HuH-7.5 (cell line): ENCODE measurements at regions not wholly inside any gene's neighbourhood (a gene's known extent, or its start where the extent isn't known, plus 50 kb on each side); places are given as distances from the start of the nearest gene placed in this dataset.

Source experiments
- DNase-seq: peaks from one replicate; pipeline ENCODE4 v3.0.0; 2011; ENCODE audit warnings: low spot score

DNA sequence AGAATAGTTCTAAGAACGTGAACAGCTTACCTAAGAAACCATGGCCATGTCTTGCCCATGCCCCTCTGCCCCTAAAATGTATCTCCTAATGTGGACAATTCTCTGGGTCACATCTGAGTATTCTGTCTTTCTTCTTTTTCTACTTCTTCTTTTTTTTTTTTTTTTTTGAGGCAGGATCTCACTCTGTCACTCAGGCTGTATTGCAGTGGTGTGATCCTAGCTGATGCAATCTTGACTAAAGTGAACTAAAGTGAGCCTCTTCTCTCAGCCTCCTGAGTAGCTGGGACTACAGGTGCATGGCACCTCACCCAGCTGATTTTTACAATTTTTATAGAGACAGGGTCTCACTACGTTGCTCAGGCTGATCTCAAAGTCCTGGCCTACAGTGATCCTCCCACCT, 204.8 kb upstream of the ZPLD1 start:
- no peak for DNase-seq

DNA sequence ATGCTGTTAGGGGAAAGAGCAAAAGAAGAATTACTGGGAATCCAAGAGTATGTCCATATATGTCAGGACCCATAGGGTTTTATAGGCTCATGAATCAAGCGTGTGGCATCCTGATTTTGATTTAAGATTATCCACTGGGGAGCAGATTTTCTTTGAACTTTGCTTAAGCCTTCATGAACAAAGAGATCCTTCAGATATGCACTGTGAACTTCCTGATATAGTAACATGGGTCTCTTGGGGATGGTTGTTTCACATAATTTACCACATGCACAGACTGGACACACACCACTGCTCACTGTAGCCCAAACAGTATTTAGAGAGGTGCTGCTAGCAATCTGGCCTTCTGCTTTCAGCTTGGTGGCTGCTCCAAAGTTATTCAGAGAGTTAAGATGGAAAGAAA, 200.9 kb upstream of the ZPLD1 start:
- DNase-seq: no peak

- DNase-seq: no peak
Measured at GRCh38 chr3:102235679-102236078, 199.1 kb upstream of the ZPLD1 start.

GRCh38 chr3:102237181-102237580, 197.6 kb upstream of the ZPLD1 start:
- DNase-seq: no peak

DNA sequence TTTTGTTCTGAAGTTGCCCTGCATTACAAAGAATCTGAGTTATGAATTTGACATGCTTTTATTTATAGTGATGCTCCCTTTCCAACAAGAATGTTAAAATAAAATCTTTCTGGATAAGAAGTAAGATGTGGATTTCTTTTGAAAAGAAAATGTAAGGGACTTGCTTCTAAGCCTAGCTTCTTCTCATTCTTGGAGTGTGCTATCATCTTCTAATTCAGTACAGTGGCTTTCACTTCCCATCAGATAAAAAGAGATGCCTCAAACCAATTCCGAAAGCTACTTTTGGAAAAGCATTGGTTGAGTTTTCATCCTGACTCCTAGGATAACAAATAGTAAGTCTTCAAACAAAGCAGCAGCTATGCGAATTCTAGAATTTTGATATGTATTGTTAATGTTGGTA, 197.0 kb upstream of the ZPLD1 start:
- DNase-seq: no peak

DNA sequence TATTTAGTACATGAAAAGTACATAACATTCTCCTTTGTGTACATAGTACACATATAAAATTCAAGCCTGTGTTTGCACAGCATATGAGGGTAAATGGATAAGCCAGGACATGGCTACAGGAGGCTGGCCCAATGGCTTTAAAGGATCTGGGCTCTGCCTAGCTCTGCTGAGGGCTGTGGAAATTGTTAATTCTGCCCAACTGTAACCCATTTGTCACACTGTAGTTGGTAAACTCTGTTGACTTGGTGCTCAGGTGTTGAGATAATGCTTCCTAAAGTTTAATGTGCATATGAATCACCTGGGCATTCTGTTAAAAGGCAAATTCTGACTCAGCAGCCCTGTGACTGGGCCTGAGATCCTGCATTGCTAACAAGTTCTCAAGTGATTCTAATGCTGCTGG, 196.5 kb upstream of the ZPLD1 start:
- no peak for DNase-seq

DNA sequence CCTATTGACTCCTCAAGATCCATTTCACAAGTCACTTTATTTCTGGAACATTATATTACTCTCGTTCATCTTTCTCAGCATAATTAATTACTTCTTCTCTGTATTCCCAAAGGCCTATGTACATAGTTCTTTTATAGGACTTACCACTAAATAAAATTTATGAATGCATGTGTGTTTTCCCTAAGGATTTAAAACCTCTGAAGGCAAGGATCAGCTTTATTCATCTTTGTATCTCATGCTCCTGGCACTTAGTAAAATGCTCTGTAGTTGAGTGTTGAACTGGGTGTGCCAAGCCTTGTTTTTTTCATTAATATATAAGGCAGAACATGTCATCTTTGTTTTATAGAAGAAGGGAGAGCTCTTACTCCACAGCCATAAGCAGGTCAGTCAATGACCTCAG, 194.1 kb upstream of the ZPLD1 start:
- DNase-seq: no peak

- no peak for DNase-seq
Measured at GRCh38 chr3:102248981-102249705, 185.7 kb upstream of the ZPLD1 start.

DNA sequence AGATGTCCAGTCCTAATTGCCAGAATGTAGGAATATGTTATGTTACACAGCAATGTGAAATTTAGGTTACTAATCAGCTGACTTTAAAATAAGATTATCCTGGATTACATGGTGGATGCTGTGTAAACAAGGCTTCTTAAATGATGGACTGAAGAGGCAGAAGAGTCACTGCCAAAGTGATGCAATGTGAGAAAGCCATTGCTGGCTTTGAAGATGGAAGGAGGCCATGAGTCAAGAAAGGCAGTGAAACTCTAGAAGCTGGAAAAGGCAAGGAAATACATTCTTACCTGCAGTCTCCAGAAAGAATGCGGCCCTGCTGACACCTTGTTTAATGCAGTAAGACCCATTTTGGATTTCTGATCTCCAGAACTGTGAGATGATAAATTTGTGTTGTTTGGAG, 179.1 kb upstream of the ZPLD1 start:
- no peak for DNase-seq

GRCh38 chr3:102258666-102259227, 176.1 kb upstream of the ZPLD1 start:
- no peak for DNase-seq

DNA sequence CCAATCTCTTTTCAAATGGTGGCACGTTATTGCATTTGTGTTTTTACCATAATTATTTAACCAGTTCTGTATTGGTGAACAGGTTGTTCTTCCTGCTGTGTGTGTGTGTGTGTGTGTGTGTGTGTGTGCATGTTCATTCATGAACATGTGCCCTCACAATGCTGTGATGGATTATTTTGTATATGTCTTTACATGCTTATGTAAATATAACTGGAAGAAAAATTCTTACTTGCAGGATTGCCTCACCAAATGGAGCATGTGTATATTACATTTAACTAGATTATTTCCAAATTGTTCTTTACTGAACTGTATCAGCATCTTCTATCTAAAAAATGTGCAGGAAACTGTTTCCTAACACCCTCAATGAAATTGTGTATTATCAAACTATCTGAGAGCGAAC, 175.2 kb upstream of the ZPLD1 start:
- no peak for DNase-seq

DNA sequence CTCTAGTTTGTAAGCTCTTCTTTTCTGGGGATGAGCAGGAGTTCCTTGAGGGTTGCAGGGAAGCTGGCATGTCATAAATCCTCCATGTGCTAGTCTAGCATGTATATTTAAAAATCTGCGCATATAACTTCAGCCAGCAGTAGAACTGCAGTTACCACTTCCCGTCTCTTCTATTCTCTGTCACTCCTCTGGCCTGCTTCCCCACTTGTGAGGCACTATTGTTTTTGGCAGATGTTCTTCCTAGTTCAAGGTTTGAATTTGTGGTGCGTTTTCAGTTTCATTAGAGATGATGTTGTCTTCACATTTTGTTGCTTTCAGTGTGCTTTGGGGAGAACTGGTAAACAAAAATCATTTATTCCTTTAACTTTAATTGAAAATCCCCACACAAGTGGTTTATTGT, 169.1 kb upstream of the ZPLD1 start:
- DNase-seq: no peak

DNA sequence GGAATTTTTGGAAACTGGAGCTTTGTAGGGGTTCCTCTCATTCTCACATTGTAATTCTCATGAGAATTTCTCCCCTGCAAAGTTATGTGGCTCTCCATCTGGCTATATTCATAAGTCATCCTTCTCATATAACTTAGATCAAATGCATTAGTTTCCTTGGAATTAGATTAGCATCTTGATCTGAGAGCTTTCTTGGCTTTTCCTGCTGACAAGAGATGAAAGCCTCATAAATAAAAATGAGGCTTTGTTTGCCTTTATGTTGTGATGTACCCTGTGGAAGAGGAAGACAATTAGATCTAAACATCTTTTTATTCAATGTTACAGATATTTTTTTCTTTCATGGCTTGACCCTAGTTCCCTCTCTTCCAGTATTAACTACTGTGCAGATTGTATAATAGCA, 165.4 kb upstream of the ZPLD1 start:
- no peak for DNase-seq

DNA sequence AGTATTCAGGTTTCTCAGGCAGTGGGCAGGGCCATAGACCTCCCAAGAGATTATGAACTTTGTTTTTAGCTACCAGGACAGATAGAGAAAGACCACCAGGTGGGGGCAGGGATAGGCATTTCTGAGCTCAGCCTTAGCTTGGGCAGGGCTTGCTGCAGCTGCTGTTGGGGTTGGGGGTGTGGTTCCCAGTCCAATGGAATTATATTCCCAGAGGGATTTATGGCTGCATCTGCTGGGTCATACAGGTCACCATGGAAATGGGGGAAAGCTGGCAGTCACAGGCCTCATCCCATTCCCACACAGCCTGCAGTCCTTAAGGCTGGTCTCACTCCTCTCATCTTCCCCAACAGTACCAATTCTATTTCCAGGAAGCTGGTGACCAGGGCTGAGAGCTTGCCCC, 144.6 kb upstream of the ZPLD1 start:
- DNase-seq: no peak

GRCh38 chr3:102295756-102296155, 139.1 kb upstream of the ZPLD1 start:
- DNase-seq: no peak

GRCh38 chr3:102297072-102297658, 137.7 kb upstream of the ZPLD1 start:
- no peak for DNase-seq

- DNase-seq: no peak
Measured at GRCh38 chr3:102299125-102299877, 135.5 kb upstream of the ZPLD1 start.

GRCh38 chr3:102301155-102301880, 133.5 kb upstream of the ZPLD1 start:
- DNase-seq: no peak

DNA sequence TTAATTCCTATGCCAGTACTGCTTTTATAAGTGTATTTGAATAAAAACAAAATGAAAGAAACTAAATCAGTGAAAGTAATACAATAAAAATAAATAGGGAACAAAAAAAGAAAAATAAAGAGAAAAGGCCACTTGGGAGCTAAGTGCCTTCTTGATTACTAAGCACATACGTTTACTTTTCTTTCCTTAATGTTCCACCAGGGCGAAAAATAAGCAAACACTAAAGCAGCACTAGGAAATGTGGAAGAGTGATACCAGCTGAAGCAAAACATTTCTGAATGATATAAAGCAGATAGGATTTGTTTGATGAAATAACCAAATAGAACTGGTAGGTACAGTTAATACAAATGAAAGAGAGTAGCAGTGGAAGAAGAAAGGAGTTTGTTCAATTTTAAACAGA, 132.8 kb upstream of the ZPLD1 start:
- DNase-seq: no peak

DNA sequence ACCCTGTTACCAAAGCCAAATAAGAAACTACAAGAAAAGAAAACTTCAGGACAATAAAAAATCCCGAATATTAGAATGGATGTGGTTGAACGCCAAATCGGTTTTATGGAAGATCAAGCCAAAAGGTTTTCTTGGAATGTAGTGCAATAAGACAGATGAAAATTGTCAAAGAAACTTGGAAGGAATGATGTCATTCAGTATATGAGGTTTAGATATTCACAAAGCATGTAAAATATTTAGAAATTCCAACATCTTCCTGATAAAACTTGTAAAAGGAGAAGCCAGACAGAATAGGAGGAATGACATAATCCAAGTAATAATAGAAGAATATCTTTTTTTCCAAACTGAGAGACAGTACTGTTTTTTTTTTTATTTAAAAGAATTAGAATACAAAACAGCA, 130.3 kb upstream of the ZPLD1 start:
- no peak for DNase-seq

GRCh38 chr3:102307442-102307841, 127.4 kb upstream of the ZPLD1 start:
- DNase-seq: no peak

DNA sequence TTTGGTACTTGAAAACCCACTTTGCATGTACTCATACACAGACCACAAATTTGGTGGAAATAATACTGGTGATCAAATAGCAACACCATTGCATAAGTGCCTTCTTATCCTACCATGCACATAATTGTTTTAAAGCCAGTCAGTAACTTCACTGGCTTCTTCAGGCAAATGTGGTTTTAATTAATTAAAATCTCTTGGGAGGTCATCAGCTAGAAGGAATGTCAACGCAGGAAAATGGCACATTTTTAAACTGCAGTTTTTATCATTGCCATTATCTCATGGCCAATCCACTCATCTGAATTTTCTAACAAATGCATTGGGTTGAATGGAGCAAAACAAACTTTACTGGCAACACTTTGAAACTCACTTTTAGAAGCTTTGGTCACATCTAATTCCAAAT, 105.7 kb upstream of the ZPLD1 start:
- DNase-seq: no peak

DNA sequence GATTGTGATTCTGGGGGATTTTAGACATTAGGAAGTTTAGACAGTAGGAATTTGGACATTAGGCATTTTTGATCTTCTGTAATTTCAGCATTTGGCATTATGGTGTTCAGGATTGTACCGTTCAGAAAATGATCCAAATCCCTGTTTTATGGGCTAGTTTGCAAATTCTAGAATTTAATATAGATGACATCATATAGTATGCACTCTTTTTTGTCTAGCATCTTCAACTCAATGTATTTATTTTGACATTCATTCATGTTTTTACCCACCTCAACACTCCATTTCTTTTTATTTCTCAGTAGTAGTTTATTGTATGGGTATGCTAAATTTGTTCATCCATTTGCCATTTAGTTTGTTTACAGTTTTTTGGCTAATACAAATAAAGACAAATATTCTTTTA, 105.3 kb upstream of the ZPLD1 start:
- DNase-seq: no peak
